ENCODE measurements at regions not wholly inside any gene's neighbourhood (a gene's known extent, or its start where the extent isn't known, plus 50 kb on each side); places are given as distances from the start of the nearest gene placed in this dataset.

DNA sequence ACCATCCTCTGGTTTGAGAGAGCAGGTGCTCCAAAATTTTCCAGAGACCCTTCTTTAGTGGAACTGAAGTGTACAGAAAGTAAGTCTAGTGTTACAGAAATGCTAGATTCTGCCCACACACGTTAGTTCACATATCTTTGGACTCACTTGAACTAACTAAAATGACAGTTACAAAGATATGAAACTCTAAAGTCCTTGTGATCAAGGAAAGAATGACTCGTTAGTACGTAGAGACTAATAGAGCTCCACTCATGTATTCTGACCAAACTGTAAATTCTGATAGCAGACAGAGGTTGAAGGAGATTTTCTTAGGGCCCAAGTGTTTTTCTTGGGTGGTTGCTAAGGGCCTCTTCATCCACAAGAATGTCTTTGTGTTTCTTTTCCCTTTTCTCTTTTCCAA lies 491.5 kb upstream of the B3GALT2 start:
- TF ChIP-seq, protein P1, sequence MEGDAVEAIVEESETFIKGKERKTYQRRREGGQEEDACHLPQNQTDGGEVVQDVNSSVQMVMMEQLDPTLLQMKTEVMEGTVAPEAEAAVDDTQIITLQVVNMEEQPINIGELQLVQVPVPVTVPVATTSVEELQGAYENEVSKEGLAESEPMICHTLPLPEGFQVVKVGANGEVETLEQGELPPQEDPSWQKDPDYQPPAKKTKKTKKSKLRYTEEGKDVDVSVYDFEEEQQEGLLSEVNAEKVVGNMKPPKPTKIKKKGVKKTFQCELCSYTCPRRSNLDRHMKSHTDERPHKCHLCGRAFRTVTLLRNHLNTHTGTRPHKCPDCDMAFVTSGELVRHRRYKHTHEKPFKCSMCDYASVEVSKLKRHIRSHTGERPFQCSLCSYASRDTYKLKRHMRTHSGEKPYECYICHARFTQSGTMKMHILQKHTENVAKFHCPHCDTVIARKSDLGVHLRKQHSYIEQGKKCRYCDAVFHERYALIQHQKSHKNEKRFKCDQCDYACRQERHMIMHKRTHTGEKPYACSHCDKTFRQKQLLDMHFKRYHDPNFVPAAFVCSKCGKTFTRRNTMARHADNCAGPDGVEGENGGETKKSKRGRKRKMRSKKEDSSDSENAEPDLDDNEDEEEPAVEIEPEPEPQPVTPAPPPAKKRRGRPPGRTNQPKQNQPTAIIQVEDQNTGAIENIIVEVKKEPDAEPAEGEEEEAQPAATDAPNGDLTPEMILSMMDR (IDR thresholded peaks at IDR 0.05; ENCODE audit: borderline replicate concordance, insufficient read depth, low read depth, low read length), result no peak
- no peak overlapping the region for H3K4me3 ChIP-seq (ENCODE audit: low read depth, low read length)

DNA sequence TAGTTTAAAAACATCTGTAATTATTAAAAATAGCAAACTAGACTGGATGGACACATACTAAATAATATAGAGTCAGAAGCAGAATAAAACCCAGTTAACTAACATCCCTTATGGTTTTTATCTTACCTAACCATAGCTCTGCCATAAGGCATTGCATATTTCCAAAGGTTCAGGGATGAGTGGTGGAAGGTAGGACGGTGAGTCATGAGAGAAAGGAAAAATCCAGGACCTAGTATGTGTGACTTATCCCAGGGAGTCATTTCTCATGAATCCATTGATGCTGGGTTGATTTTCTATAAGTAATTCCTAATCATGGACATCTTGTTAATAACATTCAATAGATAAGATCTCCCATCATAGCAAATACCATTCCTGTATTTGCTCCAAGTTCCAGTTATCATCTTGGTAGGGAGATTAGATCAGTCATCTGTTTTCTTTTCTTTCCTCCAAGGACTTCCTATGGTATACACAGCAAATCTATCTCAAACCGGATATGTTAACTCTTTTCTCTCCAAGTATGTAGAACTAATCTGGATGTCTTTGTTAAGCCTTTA lies 490.7 kb upstream of the B3GALT2 start:
- TF ChIP-seq, protein P1 (IDR thresholded peaks at IDR 0.05; ENCODE audit: borderline replicate concordance, insufficient read depth, low read depth, low read length), result no peak
- H3K4me3 ChIP-seq (ENCODE audit: low read depth, low read length), result no peak overlapping the region

DNA sequence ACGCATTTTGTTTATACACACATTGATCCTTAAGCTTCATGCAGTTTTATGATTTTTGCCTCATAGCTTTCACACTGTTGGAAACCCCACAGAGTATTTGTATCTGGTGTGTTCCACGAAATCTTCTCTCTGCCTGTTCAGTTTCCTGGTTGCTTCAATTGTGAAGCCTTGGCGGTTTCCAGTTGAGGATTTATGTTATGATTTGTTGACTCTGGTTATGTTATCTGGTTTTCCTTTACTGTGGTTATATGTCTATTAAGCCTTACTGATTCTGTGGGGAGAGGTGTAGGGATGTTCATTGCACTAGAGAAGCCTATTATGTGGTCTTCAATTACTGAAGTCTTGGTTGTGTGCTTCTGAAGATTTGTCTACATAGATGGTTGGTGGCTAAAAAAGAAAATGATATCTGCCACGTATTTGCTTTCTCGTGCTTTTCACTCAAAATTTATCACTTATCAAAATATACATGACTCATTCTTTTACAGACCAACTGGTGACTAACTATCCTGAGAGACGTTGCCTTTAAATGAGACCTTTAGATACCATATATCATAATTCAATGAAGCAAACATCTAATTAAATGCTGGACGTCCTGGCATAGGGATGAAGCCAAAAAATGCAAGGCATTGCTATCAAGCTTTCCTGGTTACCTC lies 488.0 kb upstream of the B3GALT2 start:
- no peak overlapping the region for H3K4me3 ChIP-seq (ENCODE audit: low read depth, low read length)
- TF ChIP-seq, protein P1 (IDR thresholded peaks at IDR 0.05; ENCODE audit: borderline replicate concordance, insufficient read depth, low read depth, low read length), result no peak

DNA sequence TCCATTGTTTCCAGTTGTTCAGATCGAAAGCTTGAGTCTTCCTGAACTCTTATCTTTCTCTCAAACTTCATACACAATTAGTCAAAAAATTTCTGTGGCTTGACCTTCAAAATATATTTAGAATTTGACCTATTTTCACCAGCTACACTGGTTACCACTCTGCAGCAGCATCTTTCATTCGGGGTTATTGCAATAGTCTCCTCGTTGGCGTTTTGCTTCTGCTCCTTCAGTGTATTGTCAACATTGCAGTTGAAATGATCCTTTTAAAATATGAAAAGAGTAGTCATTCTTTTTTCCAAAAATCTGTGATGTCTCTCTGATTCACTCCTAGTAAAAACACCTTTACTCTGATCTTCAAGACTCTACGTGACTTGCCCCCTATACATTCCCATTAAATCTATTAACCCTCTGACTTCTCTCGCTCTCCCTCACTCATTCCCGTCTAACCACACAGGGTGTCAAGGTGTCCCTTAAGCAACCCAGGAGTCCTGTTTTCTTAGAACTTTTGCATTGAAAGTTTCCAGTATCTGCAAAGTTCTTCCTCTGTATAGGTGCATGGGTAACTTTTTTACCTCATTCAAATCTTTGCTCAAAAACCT lies 480.2 kb upstream of the B3GALT2 start:
- H3K4me3 ChIP-seq (ENCODE audit: low read depth, low read length), result no peak overlapping the region
- TF ChIP-seq, protein P1 (IDR thresholded peaks at IDR 0.05; ENCODE audit: borderline replicate concordance, insufficient read depth, low read depth, low read length), result no peak

DNA sequence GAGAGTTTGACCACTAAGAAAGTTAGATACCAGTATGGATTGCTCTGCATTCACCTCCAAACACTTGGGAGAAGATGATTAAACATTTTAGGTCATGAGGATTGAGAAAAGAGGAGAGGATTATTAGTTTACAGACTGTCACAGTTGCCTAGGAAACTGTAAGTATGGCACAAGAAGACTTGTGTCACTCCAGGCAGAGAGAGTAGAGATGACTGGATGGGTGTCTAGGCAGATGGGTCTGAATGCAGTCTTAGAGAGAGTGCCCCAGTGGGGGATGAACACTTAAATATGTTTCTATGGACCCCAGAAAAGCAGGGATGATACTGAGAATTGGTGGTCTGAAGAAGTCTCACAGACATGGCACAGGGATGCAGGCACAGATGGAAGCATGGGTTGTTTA lies 477.6 kb upstream of the B3GALT2 start:
- TF ChIP-seq, protein P1 (IDR thresholded peaks at IDR 0.05; ENCODE audit: borderline replicate concordance, insufficient read depth, low read depth, low read length), result no peak
- no peak overlapping the region for H3K4me3 ChIP-seq (ENCODE audit: low read depth, low read length)

DNA sequence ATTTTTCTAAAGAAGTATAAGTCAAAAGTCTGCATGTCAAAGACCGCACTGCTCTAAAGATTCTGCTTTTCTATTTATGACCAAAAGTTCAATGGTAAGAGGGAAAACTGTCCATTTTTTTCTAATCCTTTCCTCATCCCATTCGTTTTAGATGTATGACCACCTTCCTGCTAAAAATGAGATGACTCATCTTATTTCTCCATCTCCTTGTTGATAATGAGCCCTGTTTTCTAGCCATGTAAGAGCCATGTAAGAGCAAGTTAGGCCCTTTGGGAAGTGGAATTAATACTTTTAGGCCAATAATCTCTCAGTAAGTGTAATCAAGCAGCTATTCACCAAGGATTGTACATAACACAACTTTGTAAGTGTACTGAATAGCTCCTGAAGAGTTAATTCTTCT lies 475.6 kb upstream of the B3GALT2 start:
- H3K4me3 ChIP-seq (ENCODE audit: low read depth, low read length), result no peak overlapping the region
- TF ChIP-seq, protein P1 (IDR thresholded peaks at IDR 0.05; ENCODE audit: borderline replicate concordance, insufficient read depth, low read depth, low read length), result no peak

DNA sequence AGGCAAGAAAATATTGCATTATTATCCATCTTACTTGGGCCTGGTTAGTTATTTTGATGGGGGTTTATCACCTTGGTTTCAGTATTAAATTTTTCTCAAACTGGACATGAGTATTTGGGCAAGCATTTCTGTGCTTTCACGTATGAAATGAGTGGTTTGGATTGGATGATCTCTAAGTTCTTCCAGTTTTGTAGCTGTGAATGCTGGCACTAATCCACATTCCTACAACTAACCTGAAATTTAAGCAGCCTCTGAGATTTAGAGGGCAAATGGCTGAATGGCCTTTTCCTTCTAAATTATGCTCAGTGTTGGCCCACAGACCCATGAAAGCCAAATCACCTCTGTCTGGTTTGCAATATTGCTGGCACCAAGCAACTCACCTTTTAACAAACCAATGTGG lies 475.0 kb upstream of the B3GALT2 start:
- TF ChIP-seq, protein P1 (IDR thresholded peaks at IDR 0.05; ENCODE audit: borderline replicate concordance, insufficient read depth, low read depth, low read length), result no peak

More for the DNA sequence above, 475.0 kb upstream of the B3GALT2 start:
- no peak overlapping the region for H3K4me3 ChIP-seq (ENCODE audit: low read depth, low read length)

All from GM12875 (cell line).